Lower leg skin (tissue), 4 donors: ENCODE measurements at regions not wholly inside any gene's neighbourhood (a gene's known extent, or its start where the extent isn't known, plus 50 kb on each side); places are given as distances from the start of the nearest gene placed in this dataset.

ENCODE experiments used
- DNase-seq, 2 donors: peaks; one replicate each; pipeline ENCODE4 v3.0.0-alpha.2; 2019; ENCODE audit warnings: low spot score in 2 of 2
- H3K4me3 ChIP-seq: fragments of 200-600 bp; sonication (generic); 2 replicates; pipeline ENCODE4 v1.5.1; 2017; ENCODE audit warnings: mild to moderate bottlenecking, low read depth; ENCODE audit not compliant: poor library complexity, severe bottlenecking
- POLR2A ChIP-seq, 2 donors: fragments of 450-650 bp; IDR thresholded peaks; one replicate each; pipeline ENCODE4 v1.6.1; 2016 to 2017; ENCODE audit warnings: antibody characterized with exemption in 2 of 2, mild to moderate bottlenecking in 1 of 2, moderate library complexity in 1 of 2
- WGBS, 2 donors: methylation state at CpG; one replicate each; pipeline ENCODE4 v1.1.5; 2018; 5-methylcytosine and 5-hydroxymethylcytosine counted together
- intact Hi-C: fragments of 100-400 bp; cut with DNase I; formaldehyde crosslinking; loops from one replicate; pipeline ENCODE4 v1.15.0; 2023; ENCODE audit warnings: low total_unique reads
- TF ChIP-seq, protein P1 (sequence below), 3 donors: fragments of 450-650 bp; IDR thresholded peaks; one replicate each; pipeline ENCODE4 v1.5.1; 2016; ENCODE audit warnings: antibody characterized with exemption in 3 of 3, mild to moderate bottlenecking in 3 of 3, moderate library complexity in 2 of 3

DNA sequence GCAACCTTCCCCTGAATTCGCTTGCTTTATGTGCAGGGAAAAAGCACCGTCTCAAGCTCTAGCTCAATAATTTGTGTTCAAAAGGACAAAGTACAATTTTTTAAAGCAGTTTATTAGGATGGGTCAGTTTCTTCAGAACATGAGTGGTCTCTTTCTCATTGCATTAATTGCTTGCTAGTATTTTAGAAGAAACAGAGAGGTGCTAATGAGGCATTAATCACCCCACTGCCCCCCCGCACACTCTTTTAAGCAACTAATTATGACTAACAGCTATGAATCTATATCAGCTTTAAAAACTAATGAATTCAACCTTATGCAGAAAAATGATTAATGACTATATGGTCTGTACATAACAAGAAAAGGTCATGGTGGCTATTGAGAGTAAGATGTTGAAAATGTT lies 262.1 kb upstream of the ST6GAL2 start:
- 94 to 95% methylated on average over 3 of the region's 3 CpGs for WGBS, 2 donors
- intact Hi-C loops, result no loop called here
- DNase-seq, result no peak
- no peak overlapping the region for H3K4me3 ChIP-seq
- no peak for TF ChIP-seq POLR2A (IDR thresholded peaks at IDR 0.05)
- TF ChIP-seq, protein P1, sequence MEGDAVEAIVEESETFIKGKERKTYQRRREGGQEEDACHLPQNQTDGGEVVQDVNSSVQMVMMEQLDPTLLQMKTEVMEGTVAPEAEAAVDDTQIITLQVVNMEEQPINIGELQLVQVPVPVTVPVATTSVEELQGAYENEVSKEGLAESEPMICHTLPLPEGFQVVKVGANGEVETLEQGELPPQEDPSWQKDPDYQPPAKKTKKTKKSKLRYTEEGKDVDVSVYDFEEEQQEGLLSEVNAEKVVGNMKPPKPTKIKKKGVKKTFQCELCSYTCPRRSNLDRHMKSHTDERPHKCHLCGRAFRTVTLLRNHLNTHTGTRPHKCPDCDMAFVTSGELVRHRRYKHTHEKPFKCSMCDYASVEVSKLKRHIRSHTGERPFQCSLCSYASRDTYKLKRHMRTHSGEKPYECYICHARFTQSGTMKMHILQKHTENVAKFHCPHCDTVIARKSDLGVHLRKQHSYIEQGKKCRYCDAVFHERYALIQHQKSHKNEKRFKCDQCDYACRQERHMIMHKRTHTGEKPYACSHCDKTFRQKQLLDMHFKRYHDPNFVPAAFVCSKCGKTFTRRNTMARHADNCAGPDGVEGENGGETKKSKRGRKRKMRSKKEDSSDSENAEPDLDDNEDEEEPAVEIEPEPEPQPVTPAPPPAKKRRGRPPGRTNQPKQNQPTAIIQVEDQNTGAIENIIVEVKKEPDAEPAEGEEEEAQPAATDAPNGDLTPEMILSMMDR (IDR thresholded peaks at IDR 0.05), result no peak

DNA sequence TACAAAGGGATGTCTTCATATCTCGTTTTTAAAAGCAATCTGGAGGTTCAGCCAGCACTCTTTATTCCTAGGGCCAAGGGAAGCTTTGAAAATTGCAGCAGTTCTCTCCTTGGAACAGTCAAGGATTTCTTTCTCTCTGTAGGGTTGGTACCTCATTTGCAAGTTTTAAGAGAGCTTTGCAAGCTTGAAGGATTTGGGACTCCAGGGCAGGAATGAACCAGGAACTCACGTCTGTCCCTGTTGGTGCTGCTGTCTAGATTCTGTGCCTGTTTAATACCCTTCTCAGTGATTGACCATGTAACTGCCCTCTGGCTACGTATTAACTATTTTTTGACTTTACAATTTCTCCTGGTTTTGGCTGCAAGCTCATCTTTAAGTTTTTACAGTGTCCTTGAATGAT lies 262.5 kb upstream of the ST6GAL2 start:
- TF ChIP-seq, protein P1 (IDR thresholded peaks at IDR 0.05), result no peak
- TF ChIP-seq POLR2A (IDR thresholded peaks at IDR 0.05), result no peak
- DNase-seq, result no peak
- H3K4me3 ChIP-seq, result no peak overlapping the region
- 66 to 74% methylated on average over 3 of the region's 3 CpGs for WGBS, 2 donors
- intact Hi-C loops, result no loop called here

DNA sequence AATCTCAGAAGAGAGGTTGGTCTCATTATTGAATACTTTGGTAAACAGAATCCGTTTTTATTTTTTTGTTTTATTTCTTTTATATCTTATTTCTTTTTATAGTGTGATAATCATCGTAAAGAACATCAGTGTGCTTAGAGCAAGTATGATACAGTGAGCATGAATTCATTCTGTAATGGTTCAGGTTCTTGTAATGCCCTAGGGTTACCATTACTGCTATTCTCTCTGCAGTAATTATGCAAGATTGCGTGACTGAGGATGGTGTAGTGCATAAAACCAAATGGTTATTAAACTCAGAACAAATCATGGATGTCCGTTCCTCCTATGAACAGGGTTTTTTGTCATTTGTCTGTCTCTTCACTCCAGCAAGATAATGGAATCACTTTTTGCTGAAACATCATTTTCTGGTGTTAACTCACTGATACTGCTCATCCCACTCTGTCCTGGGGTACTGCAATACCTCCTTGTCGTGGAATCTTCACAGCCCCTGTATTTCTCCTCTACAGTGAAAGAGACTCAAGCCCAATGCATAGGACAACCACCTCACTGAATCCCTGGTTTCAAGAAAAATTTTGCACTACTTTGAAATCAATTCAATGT lies 274.8 kb upstream of the ST6GAL2 start:
- WGBS, 2 donors, result 81 to 82% methylated on average over 5 of the region's 5 CpGs
- TF ChIP-seq, protein P1 (IDR thresholded peaks at IDR 0.05), result no peak
- TF ChIP-seq POLR2A (IDR thresholded peaks at IDR 0.05), result no peak
- no peak overlapping the region for H3K4me3 ChIP-seq
- no peak for DNase-seq
- intact Hi-C loops, result no loop called here

DNA sequence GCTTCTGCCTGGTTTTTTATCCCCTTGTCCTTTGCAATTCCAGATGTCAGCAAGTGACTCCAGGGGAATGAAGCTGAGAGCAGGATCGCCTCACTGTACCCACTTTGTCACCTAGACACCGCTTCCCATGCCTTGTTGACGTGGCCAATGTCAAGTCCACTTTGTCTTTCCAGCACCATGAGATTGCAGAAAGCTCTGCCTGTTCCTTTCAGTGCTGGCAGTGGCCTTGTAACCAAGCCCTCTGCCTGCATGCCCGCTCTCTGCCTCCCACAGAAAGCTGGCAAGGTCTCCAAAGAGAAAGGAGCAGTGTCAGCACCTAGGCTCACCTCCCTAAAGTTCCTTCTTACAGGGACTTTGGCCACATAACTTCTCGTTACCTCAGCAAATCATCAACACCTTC lies 282.2 kb upstream of the ST6GAL2 start:
- intact Hi-C loops, result no loop called here
- WGBS, 2 donors, result 87 to 90% methylated on average over 5 of the region's 5 CpGs
- TF ChIP-seq, protein P1 (IDR thresholded peaks at IDR 0.05), result no peak
- TF ChIP-seq POLR2A (IDR thresholded peaks at IDR 0.05), result no peak
- no peak for DNase-seq
- no peak overlapping the region for H3K4me3 ChIP-seq

- no peak for TF ChIP-seq POLR2A (IDR thresholded peaks at IDR 0.05)
- TF ChIP-seq, protein P1 (IDR thresholded peaks at IDR 0.05), result no peak
- 57 to 63% methylated on average over 9 of the region's 9 CpGs for WGBS, 2 donors
- no peak for DNase-seq
- H3K4me3 ChIP-seq, result no peak overlapping the region
- intact Hi-C loops, result no loop called here
Measured at GRCh38 chr2:107174171-107174570, 288.2 kb upstream of the ST6GAL2 start.

DNA sequence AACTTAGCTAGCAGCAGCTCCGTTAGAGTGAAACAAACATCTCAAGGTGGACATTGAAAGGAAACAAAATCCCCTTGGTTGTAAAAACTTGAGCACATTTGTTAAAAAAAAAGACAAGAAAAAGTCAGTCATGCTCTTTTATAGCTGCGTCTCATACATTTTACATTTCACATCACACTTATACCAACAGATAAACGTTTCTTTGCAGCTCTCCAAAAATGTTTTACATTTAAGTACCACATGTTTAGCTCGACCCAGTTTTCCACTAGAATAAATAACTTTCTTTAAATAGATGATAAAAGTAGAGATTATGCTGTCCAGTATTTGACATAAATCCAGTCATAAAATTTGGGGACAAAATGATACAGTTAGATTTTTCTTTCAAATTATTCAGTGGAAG lies 297.0 kb upstream of the ST6GAL2 start:
- H3K4me3 ChIP-seq, result no peak overlapping the region
- WGBS, 2 donors, result 73 to 79% methylated on average over 4 of the region's 4 CpGs
- TF ChIP-seq POLR2A (IDR thresholded peaks at IDR 0.05), result no peak
- TF ChIP-seq, protein P1 (IDR thresholded peaks at IDR 0.05), result no peak
- DNase-seq, result no peak
- intact Hi-C loops, result no loop called here
